Tibial artery (tissue), 4 donors: ENCODE measurements at regions not wholly inside any gene's neighbourhood (a gene's known extent, or its start where the extent isn't known, plus 50 kb on each side); places are given as distances from the start of the nearest gene placed in this dataset.
A peak's percentile ranks its signal among the peaks of the same experiment; 100 is the strongest.

Experiments
- DNase-seq, 2 donors: peaks; one replicate each; pipeline ENCODE4 v3.0.0-alpha.2; 2019
- H3K27ac ChIP-seq, 2 donors: fragments of 200-600 bp; sonication (generic) in 1 of 2; 1 replicate in 1 of 2; 2 replicates in 1 of 2; pipeline ENCODE4 v1.5.1; 2018 to 2019; ENCODE audit warnings: mild to moderate bottlenecking in 1 of 2
- H3K27me3 ChIP-seq, 2 donors: fragments of 200-600 bp; sonication (generic) in 1 of 2; one replicate each; pipeline versions ENCODE4 v1.5.1 to v1.6.0; 2016 to 2019
- H3K36me3 ChIP-seq, 3 donors: fragments of 200-600 bp; sonication (generic) in 2 of 3; one replicate each; pipeline ENCODE4 v1.5.1; 2016 to 2019; ENCODE audit warnings: mild to moderate bottlenecking in 2 of 3
- H3K4me1 ChIP-seq, 4 donors: fragments of 200-600 bp; sonication (generic) in 2 of 4; 1 replicate in 3 of 4; 2 replicates in 1 of 4; pipeline ENCODE4 v1.5.1; 2016 to 2019
- H3K4me3 ChIP-seq, 2 donors: fragments of 200-600 bp; sonication (generic) in 1 of 2; 1 replicate in 1 of 2; 2 replicates in 1 of 2; pipeline ENCODE4 v1.5.1; 2018 to 2019; ENCODE audit warnings: mild to moderate bottlenecking in 2 of 2
- H3K9me3 ChIP-seq, 3 donors: fragments of 200-600 bp; sonication (generic) in 1 of 3; one replicate each; pipeline ENCODE4 v1.5.1; 2016 to 2019
- intact Hi-C: fragments of 100-400 bp; cut with DNase I; formaldehyde crosslinking; loops from one replicate; pipeline ENCODE4 v1.15.0; 2023; ENCODE audit warnings: low total_unique reads
- TF ChIP-seq, protein P1 (sequence below), 2 experiments: fragments of 200-600 bp in 1 of 2; fragments of 450-650 bp in 1 of 2; IDR thresholded peaks; one replicate each; pipeline ENCODE4 v1.5.1; 2017 to 2019; ENCODE audit warnings: antibody characterized with exemption in 2 of 2, mild to moderate bottlenecking in 1 of 2, moderate library complexity in 1 of 2

DNA sequence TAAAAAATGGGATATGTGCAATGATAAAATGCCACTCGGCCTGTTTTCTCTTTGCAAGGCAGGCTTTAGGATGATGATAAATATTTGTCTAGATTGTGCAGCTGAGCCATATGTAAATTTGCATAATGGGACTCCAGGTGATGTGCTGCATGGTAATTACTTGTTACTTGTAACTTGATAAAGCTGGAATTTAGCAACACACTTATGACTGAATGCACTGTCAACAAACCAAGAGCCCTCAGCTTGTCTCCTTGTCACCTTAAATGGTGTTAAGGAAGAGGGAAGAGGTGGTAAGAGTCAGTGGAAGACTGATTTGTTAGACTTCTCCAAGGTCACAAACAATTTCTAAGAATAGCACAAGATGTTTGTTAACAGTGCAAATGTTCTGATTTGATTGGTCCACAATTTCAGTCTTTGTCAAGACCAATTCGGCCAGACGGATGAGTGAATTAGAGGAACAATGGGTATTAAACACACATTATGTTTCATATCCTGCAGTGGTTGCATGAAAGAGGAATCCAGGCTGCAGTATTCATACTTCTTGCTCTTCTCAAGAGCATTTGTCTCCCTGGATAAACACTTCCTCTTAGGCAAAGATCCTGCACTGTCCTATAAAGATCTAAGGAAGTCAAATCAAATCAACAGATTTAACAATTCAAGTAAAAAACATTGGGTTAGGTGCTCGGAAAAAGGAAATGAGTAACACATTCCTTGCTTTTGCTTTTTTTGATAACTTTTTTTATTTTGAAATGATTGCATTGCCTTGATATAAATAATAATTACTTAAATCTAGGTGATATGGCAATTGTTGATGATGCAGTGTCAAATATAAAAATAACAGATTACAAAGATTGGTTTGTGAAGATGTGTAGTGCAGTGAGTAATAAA lies 448.3 kb upstream of the DDI1 start:
- TF ChIP-seq, protein P1, sequence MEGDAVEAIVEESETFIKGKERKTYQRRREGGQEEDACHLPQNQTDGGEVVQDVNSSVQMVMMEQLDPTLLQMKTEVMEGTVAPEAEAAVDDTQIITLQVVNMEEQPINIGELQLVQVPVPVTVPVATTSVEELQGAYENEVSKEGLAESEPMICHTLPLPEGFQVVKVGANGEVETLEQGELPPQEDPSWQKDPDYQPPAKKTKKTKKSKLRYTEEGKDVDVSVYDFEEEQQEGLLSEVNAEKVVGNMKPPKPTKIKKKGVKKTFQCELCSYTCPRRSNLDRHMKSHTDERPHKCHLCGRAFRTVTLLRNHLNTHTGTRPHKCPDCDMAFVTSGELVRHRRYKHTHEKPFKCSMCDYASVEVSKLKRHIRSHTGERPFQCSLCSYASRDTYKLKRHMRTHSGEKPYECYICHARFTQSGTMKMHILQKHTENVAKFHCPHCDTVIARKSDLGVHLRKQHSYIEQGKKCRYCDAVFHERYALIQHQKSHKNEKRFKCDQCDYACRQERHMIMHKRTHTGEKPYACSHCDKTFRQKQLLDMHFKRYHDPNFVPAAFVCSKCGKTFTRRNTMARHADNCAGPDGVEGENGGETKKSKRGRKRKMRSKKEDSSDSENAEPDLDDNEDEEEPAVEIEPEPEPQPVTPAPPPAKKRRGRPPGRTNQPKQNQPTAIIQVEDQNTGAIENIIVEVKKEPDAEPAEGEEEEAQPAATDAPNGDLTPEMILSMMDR (IDR thresholded peaks at IDR 0.05) = no peak
- no peak overlapping the region for H3K27ac ChIP-seq
- no peaks in the 10 kb centered on the region for H3K36me3 ChIP-seq
- no peaks in the 10 kb centered on the region for H3K9me3 ChIP-seq
- H3K4me3 ChIP-seq = no peak overlapping the region
- DNase-seq = no peak
- intact Hi-C loops = no loop called here
- no peaks in the 10 kb centered on the region for H3K27me3 ChIP-seq
- H3K4me1 ChIP-seq = no peaks in the 10 kb centered on the region

DNA sequence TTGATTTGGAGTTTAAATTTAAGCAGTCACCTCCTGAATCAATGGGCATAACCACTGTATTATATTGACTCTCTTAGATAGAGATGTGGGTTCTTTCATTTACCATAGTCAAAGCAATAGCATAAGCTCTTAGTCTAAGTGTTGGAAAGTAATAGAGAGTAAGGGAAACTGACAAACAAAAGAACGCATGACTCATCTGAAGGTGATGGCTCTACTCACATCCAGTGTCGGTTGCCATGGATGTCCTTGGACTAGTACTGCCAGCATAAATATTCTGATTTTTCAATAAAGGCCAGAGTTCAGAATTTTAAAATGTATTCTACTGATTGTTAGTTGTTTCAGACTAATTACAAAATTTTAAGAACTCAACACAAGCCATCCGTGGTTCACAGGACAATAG lies 444.9 kb upstream of the DDI1 start:
- Histone ChIP-seq H3K4me3 (no peak overlapping the region), H3K4me1 (no peaks in the 10 kb centered on the region), H3K36me3 (no peaks in the 10 kb centered on the region), H3K27ac (no peak overlapping the region), H3K9me3 (no peaks in the 10 kb centered on the region), H3K27me3 (no peaks in the 10 kb centered on the region)
- intact Hi-C loops = no loop called here
- TF ChIP-seq, protein P1 (IDR thresholded peaks at IDR 0.05) = no peak
- no peak for DNase-seq

DNA sequence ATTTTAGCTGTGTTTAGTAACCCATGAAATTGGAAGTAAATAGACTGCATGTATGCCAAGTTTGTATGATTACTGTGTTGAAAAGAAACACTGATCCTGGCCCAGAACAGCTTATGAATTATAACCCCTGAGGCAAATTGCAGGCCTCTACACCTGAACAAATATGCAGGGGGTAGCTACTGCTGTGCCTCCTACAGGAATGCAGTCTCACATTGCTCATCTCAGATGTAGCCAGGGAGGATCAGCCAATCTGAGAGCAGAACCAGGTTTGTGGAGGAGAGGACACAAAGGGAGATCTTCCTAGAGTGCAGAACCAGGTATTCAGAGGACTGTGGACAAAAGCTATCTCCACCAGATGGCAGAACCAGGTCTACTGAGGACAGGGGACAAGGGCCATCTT lies 442.2 kb upstream of the DDI1 start:
- DNase-seq = no peak

DNA sequence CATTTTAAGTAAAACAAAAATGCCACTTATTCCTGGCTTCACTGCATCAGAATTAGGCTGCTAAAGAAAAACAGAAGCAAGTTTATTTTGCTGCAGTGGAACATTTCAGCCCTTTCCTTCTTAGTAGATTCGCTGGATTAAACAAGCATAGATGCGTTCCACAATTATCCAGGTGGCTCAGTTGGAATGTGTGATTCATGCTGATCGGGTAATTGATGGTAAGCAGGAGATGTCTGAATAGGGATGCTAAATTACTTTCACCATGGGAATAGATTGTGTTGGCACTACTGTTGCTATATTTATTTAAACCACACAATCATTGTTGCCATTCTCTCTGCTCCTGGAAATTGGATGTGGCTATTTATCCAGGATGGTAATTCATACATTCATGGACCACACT lies 440.1 kb upstream of the DDI1 start:
- TF ChIP-seq, protein P1 (IDR thresholded peaks at IDR 0.05) = no peak
- Histone ChIP-seq H3K36me3 (no peaks in the 10 kb centered on the region), H3K27ac (no peak overlapping the region), H3K4me1 (no peaks in the 10 kb centered on the region), H3K9me3 (no peaks in the 10 kb centered on the region), H3K4me3 (no peak overlapping the region), H3K27me3 (peaks cover 0 to 3% of the 10 kb centered on the region in 2 donors)
- no peak for DNase-seq
- intact Hi-C loops = no loop called here

More for the DNA sequence above, 442.2 kb upstream of the DDI1 start:
- intact Hi-C loops = no loop called here
- TF ChIP-seq, protein P1 (IDR thresholded peaks at IDR 0.05) = no peak
- H3K36me3 ChIP-seq = no peaks in the 10 kb centered on the region
- no peak overlapping the region for H3K4me3 ChIP-seq
- H3K27me3 ChIP-seq = no peaks in the 10 kb centered on the region
- no peak overlapping the region for H3K27ac ChIP-seq
- H3K9me3 ChIP-seq = no peaks in the 10 kb centered on the region
- H3K4me1 ChIP-seq = no peaks in the 10 kb centered on the region

DNA sequence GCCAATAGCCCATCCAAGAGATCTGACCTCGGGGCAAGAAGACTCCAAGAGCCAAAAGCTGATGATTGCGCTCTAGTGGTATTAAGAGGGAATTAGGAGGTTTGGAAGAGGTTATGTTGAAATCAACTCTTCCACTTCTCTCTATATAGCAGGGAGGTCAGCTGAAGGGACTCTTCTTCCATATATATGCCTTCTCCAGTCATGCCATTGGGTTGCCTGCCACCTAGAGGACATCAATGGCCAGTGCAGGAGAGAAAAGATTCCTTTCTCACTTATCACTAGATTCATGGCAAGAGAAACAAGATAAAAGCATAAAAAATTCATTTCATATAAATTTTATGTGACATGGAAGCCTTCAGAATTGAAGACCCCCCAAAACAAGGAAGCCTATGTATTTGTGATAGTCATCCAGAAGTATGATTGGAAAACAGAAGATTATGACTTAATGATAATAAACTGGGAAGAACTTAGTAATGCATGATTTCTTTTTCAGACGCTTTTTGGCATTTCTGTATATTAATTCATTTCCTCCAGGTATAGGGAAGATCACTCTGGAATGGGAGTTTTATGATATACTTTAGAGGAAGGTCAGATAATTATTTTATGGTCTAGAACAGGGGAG lies 435.1 kb upstream of the DDI1 start:
- Histone ChIP-seq H3K4me1 (no peaks in the 10 kb centered on the region), H3K36me3 (no peaks in the 10 kb centered on the region), H3K27me3 (peaks cover 0 to 3% of the 10 kb centered on the region in 2 donors), H3K27ac (no peak overlapping the region), H3K4me3 (no peak overlapping the region), H3K9me3 (no peaks in the 10 kb centered on the region)
- DNase-seq = no peak
- TF ChIP-seq, protein P1 (IDR thresholded peaks at IDR 0.05) = peak; percentile 52 to 65
- intact Hi-C loops = no loop called here
